ENCODE measurements at regions not wholly inside any gene's neighbourhood (a gene's known extent, or its start where the extent isn't known, plus 50 kb on each side); places are given as distances from the start of the nearest gene placed in this dataset.

DNA sequence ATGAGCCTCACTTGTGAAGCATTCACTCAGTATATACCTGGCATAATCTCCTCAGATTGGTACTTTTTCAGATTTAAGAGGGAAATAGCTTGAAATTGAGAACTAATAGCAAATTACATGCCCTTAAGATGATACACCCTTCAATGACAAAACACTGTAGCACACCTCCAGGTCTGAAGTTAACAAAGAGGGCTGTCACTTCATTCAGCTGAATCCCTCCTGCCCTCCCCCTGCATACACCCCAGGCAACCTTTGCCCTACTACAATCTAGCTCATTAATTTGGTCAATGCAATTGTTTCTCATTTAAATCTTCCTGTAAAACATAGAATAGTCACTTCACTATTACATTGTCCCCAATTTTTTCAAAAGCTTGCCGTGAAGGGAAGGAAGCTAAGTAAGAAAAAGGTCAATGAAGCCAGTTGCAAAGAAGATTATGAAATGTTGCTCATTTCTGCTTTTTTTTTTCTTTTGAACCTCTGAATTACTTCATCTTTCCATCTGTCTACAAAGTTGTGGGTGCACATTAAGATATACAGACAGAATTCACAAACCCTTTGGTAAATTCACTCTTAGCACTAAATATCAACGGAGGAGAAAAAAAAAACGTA is 294.8 kb upstream of the PTGER4 start:
- no peak for DNase-seq

- no peak for DNase-seq
Measured at GRCh38 chr5:40383749-40384651, 295.7 kb upstream of the PTGER4 start.

DNA sequence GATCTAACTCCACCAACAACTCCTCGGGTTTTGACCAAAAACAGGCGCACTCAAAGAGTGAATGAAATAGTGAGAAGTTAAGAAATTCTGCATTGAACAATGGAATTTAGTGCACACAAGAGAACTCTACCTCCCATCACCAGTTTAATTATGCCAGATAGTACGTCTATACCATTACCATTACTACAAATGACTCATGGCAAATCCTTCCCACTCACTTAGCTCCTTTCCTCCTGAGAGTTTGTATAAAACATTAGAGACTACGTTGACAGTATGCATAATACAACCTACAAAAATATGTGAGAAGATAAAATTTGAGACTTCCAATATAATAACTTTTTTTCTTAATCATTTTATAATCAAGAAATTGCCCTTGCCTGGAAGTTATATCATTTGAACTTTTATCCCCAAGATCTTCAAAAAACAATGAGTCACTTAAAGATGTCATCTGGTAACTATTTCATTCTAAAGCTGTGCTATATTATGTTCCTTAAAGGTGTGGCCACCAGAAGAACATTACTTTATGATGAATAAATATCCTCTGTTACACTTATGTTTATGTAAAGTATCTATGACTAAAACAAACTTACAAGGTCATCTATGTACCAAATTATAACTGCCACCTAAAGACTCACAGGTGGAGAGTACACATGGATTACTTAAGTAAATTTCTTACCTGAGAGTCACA is 297.9 kb upstream of the PTGER4 start:
- DNase-seq, result no peak

GRCh38 chr5:40381016-40381415 is 298.7 kb upstream of the PTGER4 start:
- no peak for DNase-seq

DNA sequence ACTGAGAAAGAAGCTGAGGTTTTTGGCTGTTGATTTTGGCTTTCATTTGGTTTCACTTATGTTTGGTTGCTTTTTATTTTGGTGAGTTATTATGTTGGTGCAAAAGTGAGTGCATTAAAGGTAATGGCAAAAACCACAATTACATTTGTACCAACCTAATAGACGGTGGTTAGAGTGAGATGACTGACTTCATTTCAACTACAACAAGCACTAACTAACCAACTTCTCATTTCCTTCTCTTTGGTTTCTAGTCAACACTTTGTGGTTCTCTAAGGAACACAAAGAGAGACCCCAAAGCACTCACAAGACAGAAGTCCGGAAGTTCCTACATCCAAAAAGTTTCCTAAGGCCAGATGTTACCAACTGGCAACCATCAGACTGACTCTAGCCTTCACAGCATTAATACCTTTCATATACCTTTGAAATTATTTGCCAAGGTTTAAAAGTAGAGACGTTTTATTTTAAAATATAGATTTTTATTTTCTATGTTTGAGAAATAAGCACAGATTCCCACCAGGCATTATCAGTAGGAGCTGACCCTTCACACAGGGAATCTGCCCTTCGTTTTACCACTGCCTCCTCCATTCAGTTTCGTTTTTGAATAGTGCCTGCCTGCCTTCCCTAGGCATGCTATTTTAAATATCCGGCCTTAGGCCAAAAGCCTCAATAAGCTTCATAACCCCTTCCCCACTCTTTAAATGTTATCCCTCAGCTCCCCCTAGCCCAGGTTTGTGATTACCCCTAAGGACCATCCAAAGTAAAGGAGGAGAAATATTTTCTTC is 301.1 kb upstream of the PTGER4 start:
- no peak for DNase-seq

- no peak for DNase-seq
Measured at GRCh38 chr5:40376566-40376965, 303.1 kb upstream of the PTGER4 start.

GRCh38 chr5:40374853-40375252 is 304.9 kb upstream of the PTGER4 start:
- no peak for DNase-seq

DNA sequence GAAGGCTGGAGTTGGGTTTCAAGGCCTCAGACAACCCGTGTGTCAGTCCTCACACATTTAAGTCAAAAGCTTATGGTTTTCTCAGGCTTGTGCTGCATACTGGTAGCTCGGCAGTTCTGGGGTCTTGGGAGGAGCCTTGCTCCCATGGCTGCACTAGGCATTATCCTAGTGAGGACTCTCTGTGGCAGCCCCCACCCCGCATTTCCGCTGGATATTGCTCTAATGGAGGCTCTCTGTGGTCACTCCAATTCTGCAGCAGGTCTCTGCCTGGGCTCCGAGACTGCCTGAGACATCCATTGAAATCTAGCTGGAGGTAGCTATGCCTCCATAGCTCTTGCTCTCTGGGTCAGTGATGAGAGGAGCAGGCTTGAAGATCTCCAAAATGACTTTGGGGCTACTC is 311.5 kb upstream of the PTGER4 start:
- DNase-seq, result no peak

- no peak for DNase-seq
Measured at GRCh38 chr5:40367255-40367654, 312.5 kb upstream of the PTGER4 start.

GRCh38 chr5:40365342-40366330 is 314.1 kb upstream of the PTGER4 start:
- no peak for DNase-seq

- no peak for DNase-seq
Measured at GRCh38 chr5:40364441-40364840, 315.3 kb upstream of the PTGER4 start.

GRCh38 chr5:40361378-40361777 is 318.3 kb upstream of the PTGER4 start:
- DNase-seq, result no peak

GRCh38 chr5:40360685-40361084 is 319.0 kb upstream of the PTGER4 start:
- no peak for DNase-seq

DNA sequence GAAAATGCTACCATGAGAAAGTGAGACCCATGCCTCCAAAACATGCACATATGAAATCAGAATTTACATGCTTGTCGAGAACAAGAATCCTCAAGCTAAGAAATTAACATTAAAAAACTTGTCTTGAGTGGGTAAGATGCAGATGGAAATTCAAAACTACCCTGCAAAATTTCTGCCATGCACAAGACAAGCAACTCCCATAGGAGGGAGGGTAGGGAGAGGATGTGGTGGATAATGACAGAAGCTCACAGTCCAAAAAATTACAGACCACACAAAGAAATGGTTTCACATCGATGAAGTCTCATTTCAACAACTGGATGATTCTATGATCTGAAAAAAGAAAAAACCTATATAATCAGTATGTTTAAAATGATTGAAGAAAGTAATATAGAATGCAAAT is 319.9 kb upstream of the PTGER4 start:
- no peak for DNase-seq

- DNase-seq, result no peak
Measured at GRCh38 chr5:40359093-40359492, 320.6 kb upstream of the PTGER4 start.

- DNase-seq, result no peak
Measured at GRCh38 chr5:40356248-40356647, 323.5 kb upstream of the PTGER4 start.

DNA sequence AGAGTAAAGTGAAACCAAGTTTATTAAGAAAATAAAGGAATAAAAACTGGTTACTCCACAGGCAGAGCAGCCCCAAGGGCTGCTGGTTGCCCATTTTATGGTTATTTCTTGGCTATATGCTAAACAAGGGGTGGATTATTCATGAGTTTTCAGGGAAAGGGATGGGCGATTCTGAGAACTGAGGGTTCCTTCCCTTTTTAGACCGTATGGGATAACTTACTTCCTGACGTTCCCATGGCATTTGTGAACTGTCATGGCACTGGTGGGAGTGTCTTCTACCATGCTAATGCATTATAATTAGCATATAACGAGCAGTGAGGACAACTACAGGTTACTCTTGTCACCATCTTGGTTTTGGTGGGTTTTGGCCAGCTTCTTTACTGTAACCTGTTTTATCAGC is 323.9 kb upstream of the PTGER4 start:
- DNase-seq, result no peak

- DNase-seq, result no peak
Measured at GRCh38 chr5:40355181-40355580, 324.5 kb upstream of the PTGER4 start.

DNA sequence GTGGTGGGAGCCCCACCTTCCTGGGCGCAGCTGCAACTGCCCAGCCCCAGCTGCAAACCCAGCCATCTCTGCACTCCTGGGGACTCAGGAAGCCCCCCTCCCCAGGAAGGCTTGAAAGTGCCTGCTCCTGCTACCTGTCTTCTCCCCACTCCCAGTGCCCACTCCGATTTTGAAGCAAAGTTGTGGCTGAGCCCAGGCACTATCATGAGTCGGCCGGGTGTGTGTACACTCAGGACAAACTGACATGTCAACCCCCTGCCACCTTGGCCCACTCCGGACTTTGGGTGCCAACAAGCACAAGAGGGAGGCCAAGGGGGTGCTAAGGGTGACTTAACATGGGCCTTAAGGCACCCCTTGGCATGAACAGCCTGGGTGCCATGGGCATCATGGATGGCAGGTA is 325.5 kb upstream of the PTGER4 start:
- DNase-seq, result no peak

DNA sequence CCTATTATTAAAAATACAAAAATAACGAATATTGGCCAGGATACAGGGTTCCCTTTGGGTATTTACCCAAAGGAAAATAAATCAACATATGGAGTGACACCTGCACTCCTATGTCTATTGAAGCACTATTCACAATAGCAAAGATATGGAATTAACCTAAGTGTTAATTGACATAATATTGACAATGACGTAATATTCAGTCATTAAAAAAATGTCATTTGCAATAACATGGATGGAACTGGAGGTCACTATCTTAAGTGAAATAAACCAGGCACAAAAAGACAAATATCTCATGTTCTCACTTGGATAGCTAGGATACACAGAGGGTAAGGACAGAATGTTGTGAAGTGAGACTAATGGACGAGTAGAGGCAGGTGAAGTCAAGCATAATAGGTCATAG is 326.3 kb upstream of the PTGER4 start:
- DNase-seq, result no peak

DNA sequence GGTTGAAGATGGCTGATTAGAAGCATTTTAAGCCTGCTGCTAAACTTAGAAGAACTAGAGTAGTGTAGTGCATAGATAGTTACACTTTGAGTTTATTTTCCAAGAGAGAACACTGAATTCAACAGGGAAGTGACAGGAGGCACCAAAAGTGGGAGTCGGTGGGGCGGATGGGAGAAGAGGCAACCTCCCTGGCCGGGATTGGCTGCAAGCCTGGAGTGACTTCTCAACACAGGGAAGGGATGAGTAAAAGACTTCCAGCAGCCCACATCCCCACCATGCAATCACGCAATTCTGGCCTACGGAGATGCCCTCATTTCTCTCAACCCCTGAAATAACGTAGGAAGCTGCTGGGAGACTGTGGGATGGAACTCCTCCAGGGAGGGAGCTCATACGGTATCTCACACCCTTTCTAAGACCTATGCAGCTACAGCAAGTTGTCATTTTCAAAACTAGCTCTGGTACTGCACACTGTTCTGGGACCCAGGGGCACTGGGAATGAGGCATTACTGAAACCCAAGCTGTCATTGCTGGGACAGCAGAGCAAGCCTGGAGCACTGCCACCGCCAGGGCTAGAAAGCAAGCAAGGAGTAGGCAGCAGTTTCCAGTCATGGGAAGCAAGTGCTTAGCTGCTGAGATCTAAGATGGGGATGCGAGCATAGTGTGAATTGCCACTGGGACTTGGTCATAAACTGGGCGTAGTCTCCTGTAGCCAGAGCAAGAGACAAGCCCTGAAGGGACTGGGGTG is 331.6 kb upstream of the PTGER4 start:
- DNase-seq, result no peak

Data from stimulated activated CD4-positive, alpha-beta T cell treated with anti-CD3 and anti-CD28 coated beads, Interleukin-4, amount 100 ng/mL, for 4 hours (primary cell).